ENCODE measurements at regions not wholly inside any gene's neighbourhood (a gene's known extent, or its start where the extent isn't known, plus 50 kb on each side); places are given as distances from the start of the nearest gene placed in this dataset.

- intact Hi-C loops (cut with DNase I): no loop called here
- no peak for DNase-seq (ENCODE audit: low spot score)
- no peak for ATAC-seq
Observed at GRCh38 chr20:10763112-10763511, 89.3 kb upstream of the JAG1 start.

DNA sequence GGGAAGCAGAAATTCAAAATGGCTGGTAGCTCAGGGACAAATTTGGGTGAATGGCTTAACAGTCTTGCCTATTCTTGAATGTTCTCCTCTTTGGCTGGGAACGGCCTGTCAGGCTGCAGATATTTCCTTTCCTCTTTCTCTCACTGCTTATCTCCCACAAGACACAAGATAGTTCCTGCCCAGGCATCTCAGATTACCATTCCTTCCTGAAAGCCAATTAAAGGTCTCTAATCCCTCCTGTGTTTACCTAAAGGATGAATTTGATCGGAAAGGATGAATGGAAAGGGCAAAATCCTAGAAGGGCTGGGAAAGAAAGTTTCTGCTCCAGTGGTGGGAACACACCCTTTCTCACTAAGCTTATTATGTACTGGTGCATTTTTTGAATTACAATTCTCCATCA lies 95.9 kb upstream of the JAG1 start:
- ATAC-seq (no peak), DNase-seq (ENCODE audit: low spot score) (no peak)
- intact Hi-C loops (cut with DNase I): no loop called here

GRCh38 chr20:10770753-10771152 lies 97.0 kb upstream of the JAG1 start:
- intact Hi-C loops (cut with DNase I): no loop called here

DNA sequence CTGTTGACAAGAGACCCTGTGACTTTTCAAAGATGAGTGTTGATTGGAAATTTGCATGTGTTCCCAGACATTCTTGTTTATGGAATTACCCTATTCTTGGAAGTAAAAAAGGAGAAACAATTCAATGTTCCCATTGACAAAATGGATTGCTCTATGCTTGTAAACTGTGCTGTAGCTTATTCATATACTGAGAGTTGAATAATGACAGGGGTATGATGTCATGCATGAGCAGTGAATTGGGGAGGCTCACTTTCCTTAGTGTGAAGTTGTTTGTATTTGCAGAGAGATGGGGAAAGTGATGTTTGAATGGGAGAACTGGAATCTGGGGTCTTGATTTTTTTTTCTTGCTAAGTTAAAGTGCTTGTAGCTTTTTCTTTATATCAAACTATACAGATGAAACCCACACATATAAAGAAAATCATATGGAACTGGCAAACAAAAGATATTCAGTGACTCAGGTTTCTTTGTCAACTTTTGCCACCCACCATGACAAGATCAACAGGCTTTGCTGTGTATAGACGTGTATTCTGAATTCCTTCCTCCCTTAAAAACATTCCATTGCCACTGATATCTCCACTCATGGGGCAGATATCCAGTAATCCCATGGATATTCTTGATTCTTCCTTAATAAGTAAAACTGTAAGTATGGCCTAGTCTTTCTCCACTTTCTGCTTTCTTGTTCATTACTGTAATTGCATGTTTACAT lies 97.8 kb upstream of the JAG1 start:
- no peak for DNase-seq (ENCODE audit: low spot score)
- no peak for ATAC-seq
- intact Hi-C loops (cut with DNase I): no loop called here

More at GRCh38 chr20:10770753-10771152, 97.0 kb upstream of the JAG1 start:
- ATAC-seq (no peak), DNase-seq (ENCODE audit: low spot score) (no peak)

DNA sequence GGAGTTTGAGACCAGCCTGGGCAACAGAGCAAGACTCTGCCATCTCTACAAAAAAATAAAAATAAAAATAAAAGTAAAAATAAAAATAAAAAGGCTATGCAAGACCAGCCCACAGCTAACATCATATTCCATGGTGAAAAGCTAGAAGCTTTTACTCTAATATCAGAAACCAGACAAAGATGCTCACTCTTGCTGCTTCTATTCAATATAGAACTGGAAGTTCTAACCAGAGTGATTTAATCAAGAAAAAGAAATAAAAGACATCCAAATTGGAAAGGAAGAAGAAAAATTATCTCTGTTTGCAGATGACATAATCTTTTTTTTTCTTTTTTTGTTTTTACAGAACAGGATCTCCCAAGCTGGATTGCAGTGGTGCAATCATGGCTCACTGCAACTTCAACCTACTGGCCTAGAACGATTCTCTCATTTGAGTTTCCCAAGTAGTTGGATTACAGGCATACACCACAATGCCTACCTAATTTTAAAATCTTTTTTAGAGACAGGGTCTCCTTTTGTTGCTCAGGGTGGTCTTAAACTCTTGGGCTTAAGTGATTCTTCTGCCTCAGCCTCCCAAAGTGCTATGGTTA lies 100.7 kb upstream of the JAG1 start:
- DNase-seq (ENCODE audit: low spot score) (no peak), ATAC-seq (no peak)
- intact Hi-C loops (cut with DNase I): no loop called here

- intact Hi-C loops (cut with DNase I): no loop called here
- ATAC-seq: no peak
- no peak for DNase-seq (ENCODE audit: low spot score)
Observed at GRCh38 chr20:10777710-10778109, 103.9 kb upstream of the JAG1 start.

GRCh38 chr20:10779911-10780310 lies 106.1 kb upstream of the JAG1 start:
- ATAC-seq: no peak
- intact Hi-C loops (cut with DNase I): no loop called here
- no peak for DNase-seq (ENCODE audit: low spot score)

GRCh38 chr20:10780901-10781300 lies 107.1 kb upstream of the JAG1 start:
- no peak for ATAC-seq
- intact Hi-C loops (cut with DNase I): no loop called here
- no peak for DNase-seq (ENCODE audit: low spot score)

DNA sequence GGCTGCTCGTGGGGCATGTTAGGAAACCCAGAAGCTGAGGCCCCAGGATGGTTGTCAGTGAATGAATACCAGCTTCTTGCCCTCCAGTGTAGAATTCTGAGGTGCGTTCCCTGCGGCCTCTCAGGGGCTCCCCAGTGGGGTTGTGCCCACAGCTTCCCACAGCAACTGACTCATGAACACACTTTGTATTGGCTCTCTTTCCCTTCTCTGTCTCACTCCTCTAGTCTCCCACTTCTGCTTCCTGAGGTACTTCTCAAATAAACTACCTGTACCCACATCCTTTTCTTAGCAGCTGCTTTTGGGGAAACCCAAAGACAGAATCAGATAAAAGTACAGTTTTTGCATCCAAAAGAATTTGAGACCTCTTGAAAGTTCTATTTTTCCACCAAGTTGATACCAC lies 107.7 kb upstream of the JAG1 start:
- no peak for DNase-seq (ENCODE audit: low spot score)
- intact Hi-C loops (cut with DNase I): no loop called here
- ATAC-seq: no peak

DNA sequence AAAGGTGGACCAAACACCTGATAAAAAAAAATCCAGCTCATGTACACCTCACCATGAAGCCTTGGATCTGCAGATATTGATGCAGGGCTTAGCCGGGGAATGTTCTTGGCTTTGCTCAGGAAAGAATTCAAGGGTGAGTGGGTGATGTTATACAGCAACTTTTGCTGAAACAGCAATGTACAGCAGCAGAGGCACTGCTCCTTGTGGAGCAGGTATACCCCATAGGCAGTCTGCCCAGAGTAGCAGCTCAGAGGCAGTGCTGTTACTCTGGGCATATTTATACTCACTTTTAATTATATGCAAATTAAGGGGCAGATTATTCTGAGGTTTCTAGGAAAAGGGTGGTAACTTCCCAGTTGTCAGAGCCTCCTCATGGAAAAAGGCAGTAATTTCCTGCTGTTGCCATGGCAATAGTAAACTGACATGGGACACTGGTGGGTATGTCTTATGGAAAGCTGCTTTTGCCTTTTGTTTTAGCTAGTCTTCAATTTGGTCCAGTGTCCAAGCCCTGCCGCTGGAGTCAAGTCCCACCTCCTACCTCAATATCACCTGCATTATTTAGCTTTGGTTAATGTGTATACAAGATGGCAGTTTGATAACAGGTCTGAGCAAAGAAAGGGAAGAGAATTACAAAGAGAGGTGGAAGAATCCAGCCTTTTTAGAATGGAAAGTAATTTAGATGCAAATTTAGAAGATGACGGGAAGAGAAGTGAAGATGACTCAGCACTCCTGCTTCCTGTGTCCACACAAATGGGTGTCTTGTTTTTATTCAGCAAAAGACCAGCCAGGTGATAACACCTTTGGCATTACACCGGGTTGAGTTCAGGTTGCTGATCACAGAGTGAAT lies 110.1 kb upstream of the JAG1 start:
- no peak for DNase-seq (ENCODE audit: low spot score)
- ATAC-seq: no peak
- intact Hi-C loops (cut with DNase I): no loop called here

DNA sequence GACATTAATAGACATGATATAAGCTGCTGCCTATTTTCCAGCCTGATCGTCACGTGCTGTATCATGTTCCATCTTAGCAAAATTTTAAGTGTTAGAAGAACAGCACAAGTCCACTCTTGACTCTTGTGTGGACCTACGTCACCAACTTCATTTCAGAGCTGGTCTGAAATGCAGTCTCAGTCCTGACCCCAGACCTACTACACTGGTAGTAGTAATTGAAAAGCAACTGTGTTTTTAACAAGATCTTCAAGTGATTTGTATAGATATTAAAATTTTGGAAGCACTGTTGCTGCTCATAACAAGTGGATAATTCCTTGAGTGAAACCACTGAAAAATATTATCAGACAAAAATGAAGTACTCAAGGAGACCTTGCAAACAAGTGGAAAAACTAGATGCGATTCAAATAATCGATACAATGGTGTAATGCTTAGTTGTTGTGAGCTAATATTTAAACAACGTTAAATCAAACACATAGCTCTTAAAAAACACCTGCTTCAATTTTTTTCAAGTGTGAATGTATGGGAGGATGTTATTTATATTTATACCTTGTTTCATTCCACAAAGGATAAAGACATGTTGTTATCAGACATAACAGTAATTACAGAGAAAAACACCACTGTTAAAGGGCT lies 110.9 kb upstream of the JAG1 start:
- DNase-seq (ENCODE audit: low spot score) (no peak), ATAC-seq (no peak)
- intact Hi-C loops (cut with DNase I): no loop called here

DNA sequence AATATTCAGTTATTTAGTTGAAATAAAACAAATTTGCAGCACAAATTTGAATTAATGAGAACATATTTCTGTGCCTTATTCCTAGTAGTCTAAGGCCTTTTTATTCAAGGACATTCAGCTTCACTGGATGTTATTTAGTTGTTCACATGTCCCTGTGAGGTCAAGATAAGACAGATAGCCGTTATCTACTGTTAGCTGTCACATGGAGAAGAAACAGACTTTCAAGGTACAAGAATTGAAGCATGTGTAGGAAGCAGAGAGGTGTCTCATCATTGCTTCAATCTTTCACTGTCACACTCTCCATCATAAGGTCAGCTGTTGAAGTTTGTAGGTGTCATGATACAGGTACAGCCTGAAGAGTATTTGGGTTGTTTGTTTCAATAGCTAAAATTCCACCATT lies 112.9 kb upstream of the JAG1 start:
- ATAC-seq (no peak), DNase-seq (ENCODE audit: low spot score) (no peak)
- intact Hi-C loops (cut with DNase I): no loop called here

DNA sequence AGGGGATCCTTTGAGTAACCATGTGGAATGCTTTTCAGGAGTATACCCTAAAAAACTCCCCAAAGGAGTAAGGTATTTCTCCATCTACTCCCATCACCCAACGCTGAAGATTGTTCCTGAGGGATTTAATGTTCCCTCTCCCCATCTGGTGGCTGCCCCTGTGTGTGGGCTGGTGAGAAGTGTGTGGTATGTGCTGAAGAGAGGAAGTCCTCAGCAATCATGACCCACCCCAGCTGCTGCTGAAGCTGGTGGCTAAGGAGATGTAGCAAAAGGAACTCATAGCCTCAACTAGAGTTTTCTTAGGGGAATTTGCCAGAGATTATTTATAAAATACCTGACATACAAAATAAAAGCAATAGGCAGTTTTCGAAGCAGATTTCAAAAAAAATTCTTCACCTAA lies 114.3 kb upstream of the JAG1 start:
- DNase-seq (ENCODE audit: low spot score) (no peak), ATAC-seq (no peak)
- intact Hi-C loops (cut with DNase I): no loop called here

GRCh38 chr20:10788877-10789276 lies 115.1 kb upstream of the JAG1 start:
- DNase-seq (ENCODE audit: low spot score) (no peak), ATAC-seq (peak; percentile 68)
- intact Hi-C loops (cut with DNase I): no loop called here

GRCh38 chr20:10789386-10789785 lies 115.6 kb upstream of the JAG1 start:
- intact Hi-C loops (cut with DNase I): no loop called here
- ATAC-seq: peak; percentile 15
- DNase-seq (ENCODE audit: low spot score): no peak

GRCh38 chr20:10790013-10790412 lies 116.2 kb upstream of the JAG1 start:
- ATAC-seq: no peak
- no peak for DNase-seq (ENCODE audit: low spot score)
- intact Hi-C loops (cut with DNase I): no loop called here

- intact Hi-C loops (cut with DNase I): no loop called here
- DNase-seq (ENCODE audit: low spot score) (no peak), ATAC-seq (no peak)
Observed at GRCh38 chr20:10792291-10792690, 118.5 kb upstream of the JAG1 start.

DNA sequence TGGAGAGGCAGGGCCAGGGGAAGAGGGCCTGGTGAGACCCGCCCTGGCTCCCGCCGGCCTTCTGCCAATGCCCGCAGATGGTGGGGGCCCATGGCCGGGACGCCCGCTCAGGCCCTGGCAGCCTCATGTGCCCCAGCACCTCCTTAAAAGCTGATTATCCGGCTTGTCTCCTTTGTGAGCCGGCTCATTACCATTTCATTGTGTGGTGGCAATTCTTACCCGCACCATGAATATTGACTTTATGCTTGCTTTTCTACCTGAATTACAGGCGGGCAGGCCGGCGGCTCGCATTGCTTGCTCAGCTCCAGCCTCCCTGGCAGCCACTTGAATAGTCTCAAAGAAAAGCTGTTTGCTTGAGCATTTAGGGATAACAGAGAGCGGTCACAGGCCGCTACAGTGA lies 120.0 kb upstream of the JAG1 start:
- no peak for DNase-seq (ENCODE audit: low spot score)
- intact Hi-C loops (cut with DNase I): no loop called here
- no peak for ATAC-seq

DNA sequence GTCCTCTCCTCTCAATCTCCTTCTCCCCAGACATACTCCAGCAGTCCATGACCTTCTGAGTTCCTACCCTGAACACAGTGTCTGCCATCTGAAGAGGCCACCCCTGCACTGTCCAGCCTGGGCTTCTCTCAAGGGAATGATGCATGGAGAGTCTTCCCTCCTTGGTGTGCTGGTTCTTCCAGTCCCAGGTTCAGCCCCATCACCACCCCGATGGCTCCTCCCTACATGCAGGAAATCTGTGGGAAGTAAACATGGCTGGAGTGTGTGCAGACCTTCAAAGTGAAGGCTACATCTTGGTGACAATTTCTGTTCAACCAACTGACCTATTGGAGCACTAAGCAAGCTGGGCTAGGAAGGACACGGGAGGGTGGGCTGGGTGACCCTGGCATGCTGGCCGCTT lies 121.0 kb upstream of the JAG1 start:
- DNase-seq (ENCODE audit: low spot score): no peak
- ATAC-seq: no peak
- intact Hi-C loops (cut with DNase I): no loop called here
